Panc1 (cell line): ENCODE measurements at regions not wholly inside any gene's neighbourhood (a gene's known extent, or its start where the extent isn't known, plus 50 kb on each side); places are given as distances from the start of the nearest gene placed in this dataset.

Experiments
- ATAC-seq: fragments of 200-7000 bp; cut with Tn5 transposase; 2 replicates; pipeline ENCODE4 v1.9.1; 2020; ENCODE audit warnings: mild to moderate bottlenecking, moderate library complexity
- BruUV-seq: library from RNA; stranded (reverse); fragments of 400-500 nt; replicated peaks from 2 replicates; lab custom pipeline; 2021; lab: Mats Ljungman, UMichigan
- CTCF ChIA-PET: fragments of 300-600 bp; sonication (Branson Sonifier 250); formaldehyde crosslinking; loops from one replicate; lab custom pipeline; 2022; ENCODE audit warnings: antibody characterized with exemption; lab: Charles Lee
- POLR2A ChIA-PET: fragments of 300-600 bp; sonication (Branson Sonifier 250); formaldehyde crosslinking; loops from one replicate; lab custom pipeline; 2022; ENCODE audit warnings: antibody characterized with exemption; lab: Charles Lee
- DNase-seq: peaks from one replicate; pipeline ENCODE4 v3.0.0-alpha.2; 2010; ENCODE audit warnings: low read depth, low spot score
- H3K27ac ChIP-seq: 2 replicates; pipeline ENCODE4 v1.5.1; 2011; ENCODE audit warnings: mild to moderate bottlenecking, low read length, inconsistent platforms
- H3K27me3 ChIP-seq: fragments of 200-500 bp; sonication (Bioruptor generic); 2 replicates; pipeline ENCODE4 v1.6.0; 2014; ENCODE audit warnings: low read length, inconsistent platforms; ENCODE audit not compliant: control insufficient read depth, insufficient read depth
- H3K36me3 ChIP-seq: fragments of 200-500 bp; sonication (Bioruptor generic); 2 replicates; pipeline ENCODE4 v1.5.1; 2014; ENCODE audit warnings: inconsistent platforms, mild to moderate bottlenecking, low read length, moderate library complexity; ENCODE audit not compliant: control insufficient read depth, insufficient read depth
- H3K4me1 ChIP-seq: 2 replicates; pipeline ENCODE4 v1.5.1; 2011; ENCODE audit warnings: inconsistent platforms, mild to moderate bottlenecking, low read length, moderate library complexity; ENCODE audit not compliant: control insufficient read depth, insufficient read depth
- H3K4me3 ChIP-seq, 2 experiments: 2 replicates each; pipeline ENCODE4 v1.5.1; 2011 to 2012; ENCODE audit warnings: low read depth in 2 of 2, low read length in 2 of 2, mild to moderate bottlenecking in 2 of 2, inconsistent platforms in 1 of 2, moderate library complexity in 1 of 2
- H3K9me3 ChIP-seq: fragments of 200-500 bp; sonication (Bioruptor generic); 2 replicates; pipeline ENCODE4 v1.5.1; 2014; ENCODE audit warnings: low read depth, mild to moderate bottlenecking, inconsistent platforms, low read length, moderate library complexity; ENCODE audit not compliant: control insufficient read depth, insufficient read depth
- POLR2AphosphoS5 ChIP-seq: IDR thresholded peaks from 2 replicates; pipeline ENCODE4 v1.6.1; 2012; ENCODE audit warnings: mild to moderate bottlenecking, low read depth, low read length, moderate library complexity
- SIN3A ChIP-seq: IDR thresholded peaks from 2 replicates; pipeline ENCODE4 v1.6.1; 2012; ENCODE audit warnings: low read depth, mild to moderate bottlenecking, low read length, moderate library complexity, borderline replicate concordance; ENCODE audit not compliant: insufficient read depth
- TCF7L2 ChIP-seq: IDR thresholded peaks from 2 replicates; pipeline ENCODE4 v1.6.1; 2011; ENCODE audit warnings: mild to moderate bottlenecking, low read depth, low read length, inconsistent platforms
- in situ Hi-C: cut with HindIII; loops from 2 replicates; pipeline ENCODE4 v1.10.0; 2016; ENCODE audit warnings: low sequenced_read_pairs, low pct_unique_long_range_greater_than_20kb
- intact Hi-C: fragments of 100-400 bp; cut with micrococcal nuclease; formaldehyde crosslinking; loops from one replicate; pipeline ENCODE4 v1.10.0; 2022; ENCODE audit not compliant: unreplicated experiment
- TF ChIP-seq, protein P1 (sequence below): fragments of 450-650 bp; IDR thresholded peaks from 2 replicates; pipeline ENCODE4 v1.5.1; 2017; ENCODE audit warnings: mild to moderate bottlenecking
- TF ChIP-seq, protein P2 (sequence below), 2 experiments: IDR thresholded peaks; 2 replicates each; pipeline ENCODE4 v1.6.1; 2011 to 2012; ENCODE audit warnings: low read depth in 2 of 2, control low read depth in 1 of 2, low read length in 1 of 2, mild to moderate bottlenecking in 1 of 2, moderate library complexity in 1 of 2; ENCODE audit not compliant: insufficient read depth in 1 of 2

GRCh38 chr4:17096692-17097091 is 198.2 kb upstream of the LDB2 start:
- H3K36me3 ChIP-seq: no peaks in the 10 kb centered on the region
- ChIA-PET CTCF (no interaction called here), POLR2A (no interaction called here)
- H3K4me3 ChIP-seq: no peak overlapping the region
- no peak overlapping the region for H3K27ac ChIP-seq
- no peak for TF ChIP-seq POLR2AphosphoS5
- intact Hi-C loops: no loop called here
- in situ Hi-C loops: no loop called here
- BruUV-seq: no TSS peak
- no peaks in the 10 kb centered on the region for H3K27me3 ChIP-seq
- H3K9me3 ChIP-seq: no peaks in the 10 kb centered on the region
- H3K4me1 ChIP-seq: no peaks in the 10 kb centered on the region
- DNase-seq: no peak
- no peak for ATAC-seq

DNA sequence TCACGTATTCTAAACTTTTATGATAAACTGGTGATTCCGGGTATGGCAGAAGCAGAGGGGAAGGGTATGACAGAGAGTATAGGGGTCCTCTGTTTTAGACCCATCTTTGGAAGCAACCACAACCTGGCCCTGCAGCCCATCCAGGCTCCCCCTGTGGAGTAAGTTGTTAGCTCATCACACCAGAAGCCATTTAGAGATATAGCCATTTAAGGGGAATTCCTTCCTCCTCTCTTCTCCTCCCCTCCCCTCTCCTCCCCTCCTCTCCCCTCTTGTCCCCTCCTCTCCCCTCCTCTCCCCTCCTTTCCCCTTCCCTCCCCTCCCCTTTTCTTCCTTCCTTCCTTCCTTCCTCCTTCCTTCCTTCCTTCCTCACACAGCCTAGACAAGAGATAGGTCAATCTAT is 197.3 kb upstream of the LDB2 start:
- no TSS peak for BruUV-seq
- ChIA-PET CTCF (no interaction called here), POLR2A (no interaction called here)
- in situ Hi-C loops: no loop called here
- Histone ChIP-seq H3K4me3 (no peak overlapping the region), H3K9me3 (no peaks in the 10 kb centered on the region), H3K27ac (no peak overlapping the region), H3K27me3 (no peaks in the 10 kb centered on the region), H3K36me3 (no peaks in the 10 kb centered on the region), H3K4me1 (no peaks in the 10 kb centered on the region)
- TF ChIP-seq SIN3A: no peak
- TF ChIP-seq POLR2AphosphoS5: no peak
- intact Hi-C loops: no loop called here
- DNase-seq (no peak), ATAC-seq (no peak)

DNA sequence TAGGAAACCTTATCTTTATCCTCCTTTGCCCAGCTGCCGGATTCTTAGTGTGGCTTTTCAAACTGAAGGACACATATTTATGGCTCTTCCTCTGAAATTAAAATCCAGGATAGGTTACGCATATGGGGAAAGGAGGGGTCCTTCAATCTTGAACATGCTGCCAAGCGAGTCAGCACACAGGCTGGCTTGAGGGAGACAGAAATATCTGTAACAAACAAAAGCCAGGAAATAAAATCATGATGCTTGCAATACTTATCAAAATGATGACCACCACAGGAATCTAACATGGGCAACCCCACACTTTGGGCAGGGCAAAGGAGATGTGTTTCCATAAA is 196.4 kb upstream of the LDB2 start:
- intact Hi-C loops (no loop called here), in situ Hi-C loops (no loop called here)
- H3K4me1 ChIP-seq: no peaks in the 10 kb centered on the region
- no peaks in the 10 kb centered on the region for H3K36me3 ChIP-seq
- POLR2A ChIA-PET: no interaction called here
- H3K27me3 ChIP-seq: no peaks in the 10 kb centered on the region
- no peak overlapping the region for H3K27ac ChIP-seq
- H3K9me3 ChIP-seq: no peaks in the 10 kb centered on the region
- DNase-seq (no peak), ATAC-seq (no peak)
- no peak overlapping the region for H3K4me3 ChIP-seq
- BruUV-seq: no TSS peak
- CTCF ChIA-PET: no interaction called here
- TF ChIP-seq, protein P1, sequence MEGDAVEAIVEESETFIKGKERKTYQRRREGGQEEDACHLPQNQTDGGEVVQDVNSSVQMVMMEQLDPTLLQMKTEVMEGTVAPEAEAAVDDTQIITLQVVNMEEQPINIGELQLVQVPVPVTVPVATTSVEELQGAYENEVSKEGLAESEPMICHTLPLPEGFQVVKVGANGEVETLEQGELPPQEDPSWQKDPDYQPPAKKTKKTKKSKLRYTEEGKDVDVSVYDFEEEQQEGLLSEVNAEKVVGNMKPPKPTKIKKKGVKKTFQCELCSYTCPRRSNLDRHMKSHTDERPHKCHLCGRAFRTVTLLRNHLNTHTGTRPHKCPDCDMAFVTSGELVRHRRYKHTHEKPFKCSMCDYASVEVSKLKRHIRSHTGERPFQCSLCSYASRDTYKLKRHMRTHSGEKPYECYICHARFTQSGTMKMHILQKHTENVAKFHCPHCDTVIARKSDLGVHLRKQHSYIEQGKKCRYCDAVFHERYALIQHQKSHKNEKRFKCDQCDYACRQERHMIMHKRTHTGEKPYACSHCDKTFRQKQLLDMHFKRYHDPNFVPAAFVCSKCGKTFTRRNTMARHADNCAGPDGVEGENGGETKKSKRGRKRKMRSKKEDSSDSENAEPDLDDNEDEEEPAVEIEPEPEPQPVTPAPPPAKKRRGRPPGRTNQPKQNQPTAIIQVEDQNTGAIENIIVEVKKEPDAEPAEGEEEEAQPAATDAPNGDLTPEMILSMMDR: no peak
- TF ChIP-seq, protein P2, sequence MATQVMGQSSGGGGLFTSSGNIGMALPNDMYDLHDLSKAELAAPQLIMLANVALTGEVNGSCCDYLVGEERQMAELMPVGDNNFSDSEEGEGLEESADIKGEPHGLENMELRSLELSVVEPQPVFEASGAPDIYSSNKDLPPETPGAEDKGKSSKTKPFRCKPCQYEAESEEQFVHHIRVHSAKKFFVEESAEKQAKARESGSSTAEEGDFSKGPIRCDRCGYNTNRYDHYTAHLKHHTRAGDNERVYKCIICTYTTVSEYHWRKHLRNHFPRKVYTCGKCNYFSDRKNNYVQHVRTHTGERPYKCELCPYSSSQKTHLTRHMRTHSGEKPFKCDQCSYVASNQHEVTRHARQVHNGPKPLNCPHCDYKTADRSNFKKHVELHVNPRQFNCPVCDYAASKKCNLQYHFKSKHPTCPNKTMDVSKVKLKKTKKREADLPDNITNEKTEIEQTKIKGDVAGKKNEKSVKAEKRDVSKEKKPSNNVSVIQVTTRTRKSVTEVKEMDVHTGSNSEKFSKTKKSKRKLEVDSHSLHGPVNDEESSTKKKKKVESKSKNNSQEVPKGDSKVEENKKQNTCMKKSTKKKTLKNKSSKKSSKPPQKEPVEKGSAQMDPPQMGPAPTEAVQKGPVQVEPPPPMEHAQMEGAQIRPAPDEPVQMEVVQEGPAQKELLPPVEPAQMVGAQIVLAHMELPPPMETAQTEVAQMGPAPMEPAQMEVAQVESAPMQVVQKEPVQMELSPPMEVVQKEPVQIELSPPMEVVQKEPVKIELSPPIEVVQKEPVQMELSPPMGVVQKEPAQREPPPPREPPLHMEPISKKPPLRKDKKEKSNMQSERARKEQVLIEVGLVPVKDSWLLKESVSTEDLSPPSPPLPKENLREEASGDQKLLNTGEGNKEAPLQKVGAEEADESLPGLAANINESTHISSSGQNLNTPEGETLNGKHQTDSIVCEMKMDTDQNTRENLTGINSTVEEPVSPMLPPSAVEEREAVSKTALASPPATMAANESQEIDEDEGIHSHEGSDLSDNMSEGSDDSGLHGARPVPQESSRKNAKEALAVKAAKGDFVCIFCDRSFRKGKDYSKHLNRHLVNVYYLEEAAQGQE (IDR thresholded peaks at IDR 0.05; ENCODE audit: insufficient read depth in 1 of 2, low read depth in 2 of 2, low read length in 1 of 2): no peak
- TF ChIP-seq TCF7L2: no peak
- no peak for TF ChIP-seq POLR2AphosphoS5
- TF ChIP-seq SIN3A: no peak
